HG02852 (cell line): ENCODE measurements at regions not wholly inside any gene's neighbourhood (a gene's known extent, or its start where the extent isn't known, plus 50 kb on each side); places are given as distances from the start of the nearest gene placed in this dataset.
"Not testable (repeated sequence)": the region's sequence is repeated elsewhere in the genome, so short reads cannot be mapped to it uniquely, and the experiment has no call there.

Experiments used
- ATAC-seq: cut with Tn5 transposase; IDR thresholded peaks from one replicate; pipeline ENCODE4 v1.9.1; 2021; ENCODE audit warnings: mild to moderate bottlenecking, moderate library complexity; ENCODE audit not compliant: unreplicated experiment

DNA sequence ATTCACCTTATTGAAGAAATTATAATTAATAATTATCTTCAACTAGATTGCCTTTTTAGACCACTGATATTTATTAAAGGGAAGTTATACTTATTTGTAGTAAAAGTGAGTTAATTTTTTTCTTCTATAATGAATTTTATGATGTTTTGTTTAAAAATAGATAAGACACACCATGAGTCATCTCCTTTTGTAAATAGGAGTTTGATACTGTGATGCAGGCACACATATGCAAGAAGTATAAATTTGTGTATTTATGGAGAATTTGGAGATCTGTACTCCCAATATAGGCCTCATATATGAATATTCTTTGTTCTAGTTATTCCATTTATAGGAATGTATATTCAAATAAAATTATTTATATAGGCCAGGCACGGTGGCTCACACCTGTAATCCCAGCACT lies 703.5 kb upstream of the CHAC2 start:
- ATAC-seq: no peak

DNA sequence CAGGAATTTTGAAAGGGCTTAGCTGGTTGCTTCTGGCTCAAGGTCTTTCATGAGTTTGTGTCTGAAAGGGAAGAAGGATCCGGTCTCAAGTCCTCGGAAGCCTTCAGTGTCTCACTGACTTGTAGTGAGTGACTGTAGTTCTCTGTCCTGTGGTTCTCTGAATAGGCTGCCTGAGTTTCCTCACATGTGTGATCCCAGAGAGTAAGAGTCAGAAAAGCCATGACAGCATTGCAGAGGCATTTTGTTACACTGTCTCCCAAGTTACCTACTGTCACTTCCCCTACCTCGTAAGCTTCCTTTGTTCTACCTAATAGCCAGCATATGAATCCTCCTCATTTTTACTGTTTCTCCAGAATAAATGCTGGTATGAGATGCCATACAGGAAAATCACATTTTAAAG lies 709.1 kb upstream of the CHAC2 start:
- no peak for ATAC-seq

DNA sequence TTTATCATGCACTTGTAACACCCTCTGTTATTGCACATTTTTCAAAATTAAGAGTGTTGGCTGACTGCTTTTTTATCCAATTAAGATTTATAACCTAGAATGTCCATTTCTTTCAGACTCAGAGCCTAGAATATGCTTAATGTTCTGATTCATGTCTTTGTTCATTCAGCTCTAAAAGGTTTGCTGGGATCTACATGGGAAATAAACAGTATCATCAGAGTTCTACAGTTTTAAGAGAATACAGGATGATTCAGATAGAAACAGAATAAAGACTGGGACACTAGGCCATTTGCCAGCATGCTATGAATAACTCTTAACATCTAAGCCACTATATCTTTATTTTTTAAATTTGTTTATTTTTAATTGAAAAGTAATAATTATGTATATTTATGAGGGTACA lies 713.7 kb upstream of the CHAC2 start:
- ATAC-seq: no peak

DNA sequence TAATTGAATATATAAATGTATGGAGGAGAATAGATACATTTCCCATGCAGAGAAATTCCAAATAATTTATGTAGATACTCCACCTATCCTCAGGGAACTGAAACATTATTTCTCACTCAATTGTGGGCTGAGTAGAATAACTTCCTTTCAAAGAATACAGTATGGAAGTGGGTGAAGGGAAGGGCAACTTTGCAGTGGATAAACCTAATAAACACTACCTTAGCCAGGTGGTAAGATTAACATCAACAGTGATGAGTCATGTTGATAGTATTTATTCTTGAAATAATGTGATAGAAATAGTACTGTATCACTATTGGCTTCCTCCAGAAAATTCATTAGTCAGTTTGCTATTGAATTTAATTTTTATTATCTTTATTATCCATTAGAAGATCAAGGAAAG lies 716.4 kb upstream of the CHAC2 start:
- ATAC-seq: no peak

DNA sequence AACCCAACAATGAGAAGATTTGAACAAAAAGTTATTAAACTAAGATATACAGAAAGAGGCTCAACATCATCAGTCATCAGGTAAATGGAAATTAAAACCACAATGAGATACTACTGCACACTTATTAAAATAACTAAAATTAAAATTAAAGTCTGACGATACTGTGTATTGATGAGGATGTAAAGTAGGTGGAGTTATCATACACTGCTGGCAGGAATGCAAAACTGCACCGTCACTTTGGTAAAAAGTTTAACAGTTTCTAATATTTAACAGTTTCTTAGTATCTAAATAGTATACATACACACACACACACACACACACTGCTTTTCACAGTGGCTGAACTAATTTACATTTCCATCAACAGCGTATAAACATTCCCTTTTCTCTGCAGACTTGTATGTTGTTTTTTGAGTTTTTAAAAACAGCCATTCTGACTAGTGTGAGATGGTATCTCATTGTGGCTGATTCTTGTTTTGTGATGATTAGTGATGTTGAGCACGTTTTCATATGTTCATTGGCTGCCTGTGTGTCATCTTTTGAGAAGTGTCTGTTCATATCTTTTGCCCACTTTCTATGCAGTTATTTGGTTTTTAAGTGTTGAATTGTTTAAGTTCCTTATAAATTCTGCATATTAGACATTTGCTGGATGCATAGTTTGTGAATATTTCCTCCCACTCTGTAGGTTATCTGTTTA lies 726.9 kb upstream of the CHAC2 start:
- no peak for ATAC-seq

DNA sequence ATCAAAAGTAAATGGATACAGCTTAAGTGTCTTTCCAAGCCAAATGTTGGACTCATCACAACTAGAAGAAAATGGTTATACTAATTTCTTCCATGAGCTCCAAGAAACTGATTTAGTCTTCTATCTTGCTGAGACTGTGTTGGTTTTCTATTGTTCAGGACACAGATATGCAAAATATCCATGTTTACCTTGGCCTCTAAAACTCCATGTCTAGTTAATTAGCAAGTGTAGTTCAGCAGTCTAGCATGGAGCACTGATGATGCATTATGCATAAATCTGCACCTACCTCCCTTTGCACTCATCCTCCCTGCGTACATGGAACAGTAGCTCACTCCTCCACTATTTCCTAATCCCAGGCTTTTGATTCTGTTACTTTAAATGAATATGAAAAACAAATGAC lies 731.4 kb upstream of the CHAC2 start:
- ATAC-seq: no peak

DNA sequence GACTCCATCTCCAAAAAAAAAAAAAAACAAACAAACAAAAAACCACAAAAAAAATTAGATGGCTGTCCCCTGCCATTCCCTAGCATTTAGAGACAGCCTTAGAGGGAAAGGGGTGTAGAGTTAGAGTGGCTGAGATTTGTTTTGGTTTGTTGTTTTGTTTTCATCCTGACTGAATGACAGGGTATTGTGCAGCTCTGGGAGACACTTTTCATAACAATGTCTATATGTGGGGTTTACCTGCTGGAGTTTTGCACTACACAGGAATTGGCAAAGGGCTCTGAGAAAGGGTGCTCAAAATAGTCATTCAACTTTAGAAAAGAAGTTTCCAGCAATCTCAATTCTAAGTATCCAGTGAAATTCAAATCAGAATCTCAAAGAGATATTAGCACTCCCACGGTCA lies 732.5 kb upstream of the CHAC2 start:
- no peak for ATAC-seq

DNA sequence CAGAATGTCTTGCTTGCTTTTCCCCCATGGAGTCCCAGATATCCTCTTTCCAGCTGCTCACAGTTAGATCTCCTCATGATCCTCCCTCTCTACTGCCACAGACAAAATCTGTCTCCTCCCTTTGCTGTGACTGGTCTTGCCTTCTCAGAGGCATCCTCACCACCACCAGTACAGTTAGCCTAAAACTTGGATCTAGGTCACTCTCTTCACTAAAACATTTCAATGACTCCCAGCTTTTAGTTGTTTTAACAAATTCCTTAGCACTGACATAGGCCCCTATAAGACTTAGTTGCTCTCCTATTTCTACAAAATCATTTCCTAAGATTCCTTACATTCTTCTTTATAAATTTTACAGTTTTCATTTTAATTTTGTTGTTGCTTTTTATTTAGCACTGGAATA lies 734.2 kb upstream of the CHAC2 start:
- ATAC-seq: no peak

DNA sequence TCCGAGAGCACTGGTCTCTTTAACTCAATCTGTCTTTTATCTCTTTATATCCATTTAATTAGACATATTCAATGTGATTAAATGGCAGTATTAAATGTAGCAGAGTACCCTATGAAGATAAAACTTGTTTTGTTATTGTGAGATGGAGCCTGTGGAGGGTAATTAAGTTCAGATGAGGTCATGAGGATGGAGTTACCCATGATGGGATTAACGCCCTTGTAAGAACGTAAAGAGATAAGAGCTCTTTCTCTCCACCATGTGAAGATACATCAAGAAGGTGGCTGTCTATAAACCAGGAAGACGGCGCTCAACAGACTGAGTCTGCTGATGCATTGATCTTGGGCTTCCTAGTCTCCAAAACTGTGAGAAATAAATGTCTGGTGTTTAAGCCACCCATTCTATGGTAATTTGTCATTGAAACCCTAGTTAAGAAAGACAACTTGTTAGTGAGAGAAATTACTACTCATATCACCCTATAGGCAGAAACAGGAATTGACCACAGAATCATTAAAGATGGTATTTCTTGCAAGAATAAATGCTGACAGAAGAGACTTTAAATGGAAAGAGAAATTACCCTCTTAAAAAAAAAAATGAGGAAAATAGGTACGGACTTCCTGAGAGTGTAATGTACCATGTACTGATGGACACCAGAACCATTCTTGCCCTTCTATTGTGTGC lies 738.7 kb upstream of the CHAC2 start:
- no peak for ATAC-seq

DNA sequence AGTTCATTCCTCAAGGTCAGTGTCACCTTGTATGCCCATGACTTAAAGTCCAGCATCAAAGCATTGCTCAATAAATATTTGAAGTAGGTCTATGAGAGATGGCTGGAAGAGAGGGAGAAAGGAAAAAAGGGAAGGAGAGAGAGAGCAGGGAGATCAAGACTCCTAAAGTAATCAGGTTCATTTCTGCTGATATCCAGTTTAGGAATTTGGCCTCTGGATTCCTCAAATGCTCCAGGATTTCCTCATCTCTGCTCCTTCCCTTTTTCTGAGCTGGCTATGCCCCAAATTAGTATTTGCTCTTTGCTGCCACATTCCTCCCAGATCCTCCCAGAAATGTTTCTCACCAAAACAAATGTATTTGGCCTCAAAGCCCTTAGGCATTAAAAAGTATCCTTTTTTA lies 739.4 kb upstream of the CHAC2 start:
- no peak for ATAC-seq

DNA sequence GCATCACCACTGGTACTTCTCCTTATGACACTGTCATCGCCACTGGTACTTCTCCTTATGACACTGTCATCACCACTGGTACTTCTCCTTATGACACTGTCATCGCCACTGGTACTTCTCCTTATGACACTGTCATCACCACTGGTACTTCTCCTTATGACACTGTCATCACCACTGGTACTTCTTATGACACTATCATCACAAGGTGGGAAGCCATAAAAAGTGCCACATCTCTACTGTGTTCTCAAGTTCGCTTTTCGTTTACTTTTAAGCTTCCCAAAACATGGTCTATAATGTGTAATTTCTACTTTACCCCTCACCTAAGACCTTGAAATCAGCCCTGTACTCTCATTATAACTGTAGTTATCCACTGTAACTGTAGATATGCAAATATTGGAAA lies 745.4 kb upstream of the CHAC2 start:
- ATAC-seq: not testable (repeated sequence)

DNA sequence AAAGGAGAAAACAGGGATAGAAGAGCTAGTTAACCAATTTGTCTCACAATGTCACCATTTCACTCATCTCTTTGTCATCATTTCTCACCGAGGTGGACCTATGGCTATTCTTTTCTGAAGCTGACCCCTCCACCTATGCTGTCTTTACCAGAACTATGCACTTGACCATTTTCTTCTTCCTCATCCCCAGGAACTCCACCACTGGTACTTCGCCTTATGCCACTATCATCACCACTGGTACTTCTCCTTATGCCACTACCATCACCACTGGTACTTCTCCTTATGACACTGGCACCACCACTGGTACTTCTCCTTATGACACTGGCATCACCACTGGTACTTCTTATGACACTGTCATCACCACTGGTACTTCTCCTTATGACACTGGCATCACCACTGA lies 745.8 kb upstream of the CHAC2 start:
- ATAC-seq: no peak

DNA sequence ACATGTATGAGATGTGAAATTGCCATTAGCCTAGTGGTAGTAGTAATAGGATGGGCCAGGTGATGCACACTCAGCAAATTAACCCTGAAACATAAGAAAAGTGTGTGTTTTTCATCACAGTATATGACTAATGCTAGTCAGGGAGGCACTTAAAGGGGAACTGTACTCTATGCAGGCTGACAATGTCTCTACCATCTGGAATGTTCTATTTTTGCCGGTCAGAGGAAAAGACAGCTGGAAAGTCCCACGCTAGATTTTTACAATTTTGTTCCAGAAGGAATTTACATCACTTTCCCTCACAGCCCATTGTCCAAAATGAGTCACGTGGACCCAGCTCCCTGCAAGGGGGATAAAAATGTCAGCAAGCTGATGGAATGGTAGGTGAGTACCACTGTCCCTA lies 746.3 kb upstream of the CHAC2 start:
- no peak for ATAC-seq

DNA sequence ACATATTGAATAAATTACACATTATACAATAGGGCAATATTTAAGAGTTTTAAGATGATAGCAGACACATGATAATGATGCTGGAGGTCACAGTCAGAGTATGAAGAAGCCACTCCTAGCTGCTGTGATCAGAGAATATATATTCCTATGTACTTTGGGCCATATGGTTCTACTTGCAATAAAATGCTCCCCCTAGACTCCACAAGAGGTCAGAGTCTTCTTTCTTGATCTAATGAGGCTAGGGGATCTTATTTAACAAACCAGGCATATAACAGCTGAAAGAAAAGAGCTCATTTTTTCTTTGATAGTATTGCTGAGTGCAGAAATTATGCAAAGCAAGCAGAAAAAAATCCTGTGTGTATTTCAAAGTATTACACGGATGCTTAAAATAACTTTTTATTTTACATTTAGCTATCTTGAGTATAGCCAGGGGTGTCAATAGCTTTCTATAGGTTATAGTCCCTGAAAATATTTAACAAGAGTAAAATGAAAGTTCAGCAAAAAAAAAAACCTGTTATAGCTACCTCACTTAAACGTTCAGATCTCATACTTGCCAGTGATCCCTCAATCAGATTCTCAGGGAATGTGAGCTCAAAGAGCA lies 748.7 kb upstream of the CHAC2 start:
- ATAC-seq: no peak

DNA sequence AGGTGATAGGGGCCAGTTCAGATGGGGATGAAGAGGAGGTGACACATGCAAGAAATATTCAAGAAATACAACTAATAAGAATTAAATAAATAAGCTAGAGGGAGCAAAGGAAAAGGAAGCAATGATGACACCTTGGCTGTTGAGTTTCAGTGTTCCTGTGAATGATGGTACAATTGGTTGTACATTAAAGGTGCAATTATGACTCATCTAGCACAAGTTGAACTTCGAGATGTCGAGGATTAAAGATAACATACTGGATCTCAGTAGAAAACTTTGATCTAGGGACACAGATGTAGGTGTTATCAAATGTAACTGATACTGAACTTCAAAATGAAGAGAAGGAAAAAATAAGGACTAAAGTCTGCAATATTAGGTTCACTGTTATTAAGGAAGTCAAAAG lies 760.6 kb upstream of the CHAC2 start:
- no peak for ATAC-seq

DNA sequence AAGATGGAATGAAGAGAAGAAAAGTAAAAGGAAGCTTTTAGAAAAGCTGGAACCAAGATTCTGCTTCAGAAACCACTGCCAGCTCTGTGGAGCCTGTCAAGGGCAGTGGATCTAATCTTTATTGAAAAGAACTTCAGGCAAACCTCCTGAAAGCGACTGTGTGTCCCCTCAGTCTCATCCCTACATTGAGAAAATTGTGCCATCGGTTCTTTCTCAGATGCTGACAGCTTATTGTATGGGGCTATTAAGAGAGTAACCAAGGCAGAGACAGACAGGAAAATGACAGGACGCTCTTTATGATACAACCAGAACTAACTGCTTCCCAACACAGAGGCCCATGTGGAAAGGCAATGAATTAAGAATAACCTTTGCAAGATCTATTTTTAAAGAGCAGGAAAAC lies 763.2 kb upstream of the CHAC2 start:
- no peak for ATAC-seq

DNA sequence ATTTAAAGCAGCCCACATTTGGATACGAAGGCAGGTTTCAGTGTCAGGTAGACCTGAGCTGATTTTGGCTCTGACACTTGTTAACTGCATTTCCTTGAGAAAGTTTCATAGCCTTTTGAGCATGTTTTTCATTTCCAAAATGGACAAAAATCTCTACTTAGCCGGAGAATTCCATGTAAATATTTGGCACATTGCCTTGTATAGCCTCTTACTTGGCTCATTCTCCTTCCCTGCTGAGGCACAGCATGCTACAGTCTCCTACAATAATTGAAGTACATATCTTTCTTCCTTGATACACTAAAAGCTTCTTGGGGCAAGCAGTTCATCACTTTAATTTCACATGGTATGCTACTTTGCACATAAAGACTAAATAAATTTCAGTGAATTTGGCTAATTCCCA lies 772.2 kb upstream of the CHAC2 start:
- no peak for ATAC-seq

DNA sequence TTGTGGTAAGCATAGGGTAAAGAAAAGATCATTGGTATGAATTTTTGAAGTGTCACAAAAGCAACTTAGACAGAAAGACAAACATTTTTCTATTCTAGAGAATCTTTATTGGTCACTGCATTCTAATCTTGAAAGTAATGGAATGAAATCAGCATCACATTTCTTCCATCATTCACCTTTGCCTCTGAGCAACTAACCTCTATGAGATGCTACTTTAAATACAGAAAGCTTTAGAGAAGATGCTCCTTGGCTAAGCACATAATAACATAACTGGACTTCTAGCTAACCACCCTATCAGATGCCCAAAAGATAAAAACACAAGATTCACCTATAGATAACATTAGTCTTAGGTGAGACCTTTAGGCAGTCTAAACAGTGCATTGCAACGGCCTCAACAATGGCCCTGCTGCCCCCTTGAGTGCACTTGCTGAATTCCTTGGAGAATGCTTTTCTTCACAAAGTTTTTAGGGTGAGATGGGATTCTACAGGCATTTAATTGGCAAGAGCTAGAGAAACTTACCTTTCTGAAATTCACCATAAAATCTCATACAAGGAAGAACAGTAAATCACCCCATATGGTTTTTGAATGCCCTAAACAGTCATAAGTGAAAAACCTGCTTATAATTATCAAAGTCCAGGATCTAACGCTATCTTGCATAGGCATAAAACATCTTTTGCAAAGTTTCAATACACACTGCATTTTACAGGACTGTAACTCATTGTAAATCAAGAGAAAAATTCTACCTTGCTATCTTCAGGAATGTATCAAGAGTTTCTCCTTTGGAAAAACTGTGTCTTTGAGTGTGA lies 791.3 kb upstream of the CHAC2 start:
- ATAC-seq: peak; percentile 61

DNA sequence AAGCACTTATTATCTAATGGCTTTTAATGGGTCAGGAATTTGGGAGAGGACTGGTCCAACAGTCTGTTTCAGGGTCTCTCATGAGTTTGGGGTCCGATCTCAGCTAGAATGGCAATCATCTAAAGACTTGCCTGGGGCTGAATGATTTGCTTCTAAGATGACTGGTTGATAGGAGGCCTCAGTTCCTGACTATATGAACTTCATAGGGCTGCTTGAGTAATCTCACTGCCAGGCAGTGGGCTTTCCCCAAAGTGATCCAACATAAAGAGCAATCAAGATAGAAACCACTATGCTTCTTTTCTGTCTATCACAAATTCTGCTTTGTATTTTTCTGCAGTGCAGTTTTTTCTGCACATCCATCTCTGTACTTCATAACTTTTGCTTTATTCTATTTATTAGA lies 793.5 kb upstream of the CHAC2 start:
- no peak for ATAC-seq

DNA sequence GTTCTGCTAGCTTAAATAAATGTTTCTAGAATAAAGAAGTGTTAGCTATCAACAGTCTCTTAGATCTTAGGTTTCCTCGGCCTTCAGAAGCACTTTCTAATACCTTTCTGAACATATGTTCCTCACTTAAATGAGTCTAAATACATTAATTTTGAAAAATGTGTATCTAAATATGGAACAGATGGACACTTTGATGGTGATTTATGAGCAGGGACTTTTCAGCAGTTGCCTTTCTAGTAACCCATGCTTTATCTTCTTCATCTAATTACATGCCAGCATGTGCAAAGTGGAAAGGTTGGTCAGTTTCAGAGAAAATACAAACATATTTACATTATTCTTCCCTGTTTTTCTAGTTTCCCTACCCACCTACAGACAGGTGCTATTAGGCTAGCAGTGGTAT lies 797.0 kb upstream of the CHAC2 start:
- no peak for ATAC-seq

DNA sequence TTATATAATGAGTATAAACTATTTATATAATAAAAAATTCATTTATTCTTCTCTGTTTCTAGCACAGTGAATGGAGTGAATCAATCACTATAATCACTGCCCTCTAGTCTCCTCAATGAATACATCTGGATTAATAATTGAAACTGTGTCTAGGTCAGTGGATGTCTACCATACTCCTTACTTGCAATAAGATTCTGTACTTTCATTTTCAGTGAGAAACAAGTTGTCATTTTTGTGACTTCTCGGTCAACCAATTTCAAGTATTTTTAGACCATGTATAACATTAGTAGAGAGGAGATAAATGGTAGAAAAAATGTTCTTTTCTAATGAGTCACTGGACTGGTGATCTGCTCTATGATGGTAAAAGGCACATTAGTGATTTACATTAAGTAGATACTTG lies 799.6 kb upstream of the CHAC2 start:
- no peak for ATAC-seq
